ENCODE measurements at regions not wholly inside any gene's neighbourhood (a gene's known extent, or its start where the extent isn't known, plus 50 kb on each side); places are given as distances from the start of the nearest gene placed in this dataset.

GRCh38 chr12:128012110-128012509 is 254.9 kb upstream of the TMEM132C start:
- Histone ChIP-seq H3K18ac (ENCODE audit: low read length) (no peak overlapping the region), H3K4me3 (ENCODE audit: low read length in 2 of 2) (no peak overlapping the region), H3K4ac (ENCODE audit: low read length) (no peak overlapping the region), H4K91ac (ENCODE audit: low read depth, low read length, poor library complexity) (no peak overlapping the region), H3K27ac (replicated peaks; ENCODE audit: low read length) (no peak overlapping the region), H3K79me1 (ENCODE audit: low read depth, low read length) (no peaks in the 10 kb centered on the region), H3K9me3 (replicated peaks in 1 of 2; ENCODE audit: control insufficient read depth in 2 of 2, insufficient read depth in 1 of 2, low read depth in 1 of 2, low read length in 2 of 2) (no peaks in the 10 kb centered on the region), H3K4me1 (ENCODE audit: control insufficient read depth in 2 of 2, insufficient read depth in 1 of 2, low read depth in 1 of 2, low read length in 2 of 2) (peaks cover 0 to 4% of the 10 kb centered on the region in 2 donors), H2AK5ac (ENCODE audit: low read depth, low read length) (no peak overlapping the region), H3K36me3 (replicated peaks in 1 of 2; ENCODE audit: control insufficient read depth in 2 of 2, insufficient read depth in 2 of 2, low read length in 2 of 2) (no peaks in the 10 kb centered on the region), H2BK5ac (ENCODE audit: low read length) (no peak overlapping the region), H3K23ac (ENCODE audit: low read depth, low read length, poor library complexity) (no peak overlapping the region), H2BK15ac (ENCODE audit: low read length) (no peak overlapping the region), H3K27me3 (ENCODE audit: control insufficient read depth in 3 of 3, insufficient read depth in 3 of 3, low read depth in 1 of 3, low read length in 3 of 3) (no peaks in the 10 kb centered on the region), H3K9ac (ENCODE audit: low read depth, low read length, poor library complexity) (no peak overlapping the region), H2AFZ (ENCODE audit: low read length) (no peak overlapping the region), H4K8ac (ENCODE audit: low read depth, low read length) (no peak overlapping the region), H2BK120ac (ENCODE audit: low read depth, low read length) (no peak overlapping the region), H2BK12ac (ENCODE audit: low read length) (no peak overlapping the region), H3K4me2 (ENCODE audit: insufficient read depth, low read length, poor library complexity, severe bottlenecking) (no peak overlapping the region), H3K14ac (ENCODE audit: low read length) (no peak overlapping the region)
- DNase-seq (ENCODE audit: low spot score) = no peak

DNA sequence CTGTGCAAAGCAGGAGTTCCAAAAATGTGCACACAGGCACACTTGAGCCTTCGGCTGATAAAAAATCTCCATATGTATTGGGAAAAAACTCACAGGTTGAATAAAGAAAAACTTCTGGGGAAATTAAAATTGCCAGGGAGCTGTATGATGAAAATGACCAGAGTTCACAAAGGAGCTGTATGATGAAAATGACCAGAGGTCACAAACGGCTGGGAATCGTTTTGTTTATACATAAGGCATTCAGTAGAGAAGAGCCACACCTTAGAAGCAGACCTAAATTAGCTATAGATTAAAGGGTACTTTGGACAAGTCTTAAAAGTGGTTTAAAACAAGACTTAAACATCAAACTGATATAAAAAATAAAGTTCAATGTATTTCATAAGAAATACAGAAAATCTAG is 251.7 kb upstream of the TMEM132C start:
- no peak overlapping the region for H2AFZ ChIP-seq (ENCODE audit: low read length)
- no peak overlapping the region for H4K91ac ChIP-seq (ENCODE audit: low read depth, low read length, poor library complexity)
- no peak overlapping the region for H2BK12ac ChIP-seq (ENCODE audit: low read length)
- H3K36me3 ChIP-seq (replicated peaks in 1 of 2; ENCODE audit: control insufficient read depth in 2 of 2, insufficient read depth in 2 of 2, low read length in 2 of 2) = no peaks in the 10 kb centered on the region
- H2BK5ac ChIP-seq (ENCODE audit: low read length) = no peak overlapping the region
- no peak overlapping the region for H3K18ac ChIP-seq (ENCODE audit: low read length)
- no peak overlapping the region for H2AK5ac ChIP-seq (ENCODE audit: low read depth, low read length)
- DNase-seq (ENCODE audit: low spot score) = no peak
- H3K9ac ChIP-seq (ENCODE audit: low read depth, low read length, poor library complexity) = no peak overlapping the region
- no peaks in the 10 kb centered on the region for H3K79me1 ChIP-seq (ENCODE audit: low read depth, low read length)
- no peak overlapping the region for H3K27ac ChIP-seq (replicated peaks; ENCODE audit: low read length)
- peaks cover 0 to 1% of the 10 kb centered on the region in 2 donors for H3K9me3 ChIP-seq (replicated peaks in 1 of 2; ENCODE audit: control insufficient read depth in 2 of 2, insufficient read depth in 1 of 2, low read depth in 1 of 2, low read length in 2 of 2)
- no peak overlapping the region for H3K4ac ChIP-seq (ENCODE audit: low read length)
- H3K4me1 ChIP-seq (ENCODE audit: control insufficient read depth in 2 of 2, insufficient read depth in 1 of 2, low read depth in 1 of 2, low read length in 2 of 2) = no peaks in the 10 kb centered on the region
- no peaks in the 10 kb centered on the region for H3K27me3 ChIP-seq (ENCODE audit: control insufficient read depth in 3 of 3, insufficient read depth in 3 of 3, low read depth in 1 of 3, low read length in 3 of 3)
- no CpG with 5 or more reads among the region's 3 CpGs for WGBS, 2 donors (ENCODE audit: extremely low coverage in 2 of 2, insufficient read length in 2 of 2, insufficient replicate concordance in 1 of 2)
- no peak overlapping the region for H4K8ac ChIP-seq (ENCODE audit: low read depth, low read length)
- H2BK120ac ChIP-seq (ENCODE audit: low read depth, low read length) = no peak overlapping the region
- no peak overlapping the region for H2BK15ac ChIP-seq (ENCODE audit: low read length)
- no peak overlapping the region for H3K14ac ChIP-seq (ENCODE audit: low read length)
- no peak overlapping the region for H3K4me3 ChIP-seq (ENCODE audit: low read length in 2 of 2)
- H3K4me2 ChIP-seq (ENCODE audit: insufficient read depth, low read length, poor library complexity, severe bottlenecking) = no peak overlapping the region
- H3K23ac ChIP-seq (ENCODE audit: low read depth, low read length, poor library complexity) = no peak overlapping the region

GRCh38 chr12:128018067-128018466 is 248.9 kb upstream of the TMEM132C start:
- Histone ChIP-seq H2BK5ac (ENCODE audit: low read length) (no peak overlapping the region), H4K8ac (ENCODE audit: low read depth, low read length) (no peak overlapping the region), H3K27me3 (ENCODE audit: control insufficient read depth in 3 of 3, insufficient read depth in 3 of 3, low read depth in 1 of 3, low read length in 3 of 3) (no peaks in the 10 kb centered on the region), H3K79me1 (ENCODE audit: low read depth, low read length) (no peaks in the 10 kb centered on the region), H2AFZ (ENCODE audit: low read length) (no peak overlapping the region), H3K4me3 (ENCODE audit: low read length in 2 of 2) (no peak overlapping the region), H2BK12ac (ENCODE audit: low read length) (no peak overlapping the region), H2AK5ac (ENCODE audit: low read depth, low read length) (no peak overlapping the region), H3K23ac (ENCODE audit: low read depth, low read length, poor library complexity) (no peak overlapping the region), H3K18ac (ENCODE audit: low read length) (no peak overlapping the region), H3K4me1 (ENCODE audit: control insufficient read depth in 2 of 2, insufficient read depth in 1 of 2, low read depth in 1 of 2, low read length in 2 of 2) (peaks cover 0 to 4% of the 10 kb centered on the region in 2 donors), H4K91ac (ENCODE audit: low read depth, low read length, poor library complexity) (no peak overlapping the region), H3K14ac (ENCODE audit: low read length) (no peak overlapping the region), H3K27ac (replicated peaks; ENCODE audit: low read length) (no peak overlapping the region), H3K4ac (ENCODE audit: low read length) (no peak overlapping the region), H2BK120ac (ENCODE audit: low read depth, low read length) (no peak overlapping the region), H3K9ac (ENCODE audit: low read depth, low read length, poor library complexity) (no peak overlapping the region), H3K4me2 (ENCODE audit: insufficient read depth, low read length, poor library complexity, severe bottlenecking) (no peak overlapping the region), H3K9me3 (replicated peaks in 1 of 2; ENCODE audit: control insufficient read depth in 2 of 2, insufficient read depth in 1 of 2, low read depth in 1 of 2, low read length in 2 of 2) (peaks cover 0 to 1% of the 10 kb centered on the region in 2 donors), H2BK15ac (ENCODE audit: low read length) (no peak overlapping the region), H3K36me3 (replicated peaks in 1 of 2; ENCODE audit: control insufficient read depth in 2 of 2, insufficient read depth in 2 of 2, low read length in 2 of 2) (no peaks in the 10 kb centered on the region)
- no CpG with 5 or more reads among the region's 10 CpGs for WGBS, 2 donors (ENCODE audit: extremely low coverage in 2 of 2, insufficient read length in 2 of 2, insufficient replicate concordance in 1 of 2)
- no peak for DNase-seq (ENCODE audit: low spot score)

DNA sequence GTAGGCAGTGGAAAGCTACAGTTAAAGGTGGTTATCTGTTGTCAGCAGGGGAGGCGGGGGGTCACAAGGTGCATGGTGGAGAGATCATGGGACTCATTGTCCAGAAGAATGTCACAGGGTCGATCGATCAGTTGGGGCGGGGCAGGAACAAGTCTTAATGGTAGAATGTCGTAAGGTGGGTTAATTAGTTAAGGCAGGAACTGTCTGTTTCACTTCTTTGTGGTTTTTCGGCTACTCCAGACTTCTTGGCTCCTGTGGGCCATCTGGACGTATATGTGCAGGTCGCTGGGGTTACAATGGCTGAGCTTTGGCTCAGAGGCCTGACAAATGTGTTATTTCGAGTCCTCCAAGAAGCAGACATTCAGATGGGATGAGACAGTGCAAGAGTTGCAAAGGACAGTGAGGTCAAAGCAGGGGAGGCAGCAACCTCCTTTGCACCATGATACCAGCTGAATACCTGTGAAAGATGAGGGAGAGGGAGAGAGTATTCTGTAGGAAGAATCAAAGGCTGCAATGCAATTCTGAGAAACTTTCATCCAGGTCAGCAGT is 246.9 kb upstream of the TMEM132C start:
- H3K36me3 ChIP-seq (replicated peaks in 1 of 2; ENCODE audit: control insufficient read depth in 2 of 2, insufficient read depth in 2 of 2, low read length in 2 of 2) = no peaks in the 10 kb centered on the region

More for the DNA sequence above, 246.9 kb upstream of the TMEM132C start:
- H3K4me2 ChIP-seq (ENCODE audit: insufficient read depth, low read length, poor library complexity, severe bottlenecking) = no peak overlapping the region
- no peak overlapping the region for H3K23ac ChIP-seq (ENCODE audit: low read depth, low read length, poor library complexity)
- no peak overlapping the region for H3K18ac ChIP-seq (ENCODE audit: low read length)
- H2BK15ac ChIP-seq (ENCODE audit: low read length) = no peak overlapping the region
- H2BK5ac ChIP-seq (ENCODE audit: low read length) = no peak overlapping the region
- H2BK120ac ChIP-seq (ENCODE audit: low read depth, low read length) = no peak overlapping the region
- no peak overlapping the region for H3K9ac ChIP-seq (ENCODE audit: low read depth, low read length, poor library complexity)
- WGBS, 2 donors (ENCODE audit: extremely low coverage in 2 of 2, insufficient read length in 2 of 2, insufficient replicate concordance in 1 of 2) = no CpG with 5 or more reads among the region's 9 CpGs
- DNase-seq (ENCODE audit: low spot score) = no peak
- H4K91ac ChIP-seq (ENCODE audit: low read depth, low read length, poor library complexity) = no peak overlapping the region
- no peak overlapping the region for H3K14ac ChIP-seq (ENCODE audit: low read length)
- no peak overlapping the region for H2AFZ ChIP-seq (ENCODE audit: low read length)
- H3K79me1 ChIP-seq (ENCODE audit: low read depth, low read length) = no peaks in the 10 kb centered on the region
- no peak overlapping the region for H2AK5ac ChIP-seq (ENCODE audit: low read depth, low read length)
- H3K9me3 ChIP-seq (replicated peaks in 1 of 2; ENCODE audit: control insufficient read depth in 2 of 2, insufficient read depth in 1 of 2, low read depth in 1 of 2, low read length in 2 of 2) = peaks cover 0 to 1% of the 10 kb centered on the region in 2 donors
- H4K8ac ChIP-seq (ENCODE audit: low read depth, low read length) = no peak overlapping the region
- H3K4ac ChIP-seq (ENCODE audit: low read length) = no peak overlapping the region
- no peak overlapping the region for H3K4me3 ChIP-seq (ENCODE audit: low read length in 2 of 2)
- H3K27ac ChIP-seq (replicated peaks; ENCODE audit: low read length) = no peak overlapping the region
- H2BK12ac ChIP-seq (ENCODE audit: low read length) = no peak overlapping the region
- H3K4me1 ChIP-seq (ENCODE audit: control insufficient read depth in 2 of 2, insufficient read depth in 1 of 2, low read depth in 1 of 2, low read length in 2 of 2) = peaks cover 0 to 4% of the 10 kb centered on the region in 2 donors
- H3K27me3 ChIP-seq (ENCODE audit: control insufficient read depth in 3 of 3, insufficient read depth in 3 of 3, low read depth in 1 of 3, low read length in 3 of 3) = peaks cover 0 to 2% (median 0%) of the 10 kb centered on the region in 3 experiments
